Endodermal cell (in vitro differentiated cells): ENCODE measurements at regions not wholly inside any gene's neighbourhood (a gene's known extent, or its start where the extent isn't known, plus 50 kb on each side); places are given as distances from the start of the nearest gene placed in this dataset.

ENCODE experiments used
- DNase-seq: peaks from one replicate; pipeline ENCODE4 v3.0.0-alpha.2; 2017
- H3K27ac ChIP-seq: 2 replicates; pipeline ENCODE4 v1.5.1; 2013; ENCODE audit warnings: mild to moderate bottlenecking, low read depth, low read length, moderate library complexity
- H3K27me3 ChIP-seq: 2 replicates; pipeline ENCODE4 v1.6.1; 2013; ENCODE audit warnings: mild to moderate bottlenecking, low read length, moderate library complexity; ENCODE audit not compliant: insufficient read depth, control insufficient read depth, poor library complexity, severe bottlenecking
- H3K36me3 ChIP-seq: 2 replicates; pipeline ENCODE4 v1.7.0; 2013; ENCODE audit warnings: mild to moderate bottlenecking, low read length, moderate library complexity; ENCODE audit not compliant: control insufficient read depth, insufficient read depth
- H3K4me1 ChIP-seq: one replicate; pipeline ENCODE4 v1.7.0; 2013; ENCODE audit warnings: low read length; ENCODE audit not compliant: control insufficient read depth, insufficient read depth
- H3K4me3 ChIP-seq: 2 replicates; pipeline ENCODE4 v1.5.1; 2013; ENCODE audit warnings: mild to moderate bottlenecking, low read length, moderate library complexity
- H3K9ac ChIP-seq: 2 replicates; pipeline ENCODE4 v1.6.1; 2013; ENCODE audit warnings: mild to moderate bottlenecking, low read length, moderate library complexity; ENCODE audit not compliant: poor library complexity, severe bottlenecking; ENCODE audit errors: extremely low read depth
- H3K9me3 ChIP-seq: 2 replicates; pipeline ENCODE4 v1.6.1; 2013; ENCODE audit warnings: mild to moderate bottlenecking, low read length, moderate library complexity; ENCODE audit not compliant: control insufficient read depth
- H3K27ac Mint-ChIP-seq: 2 replicates; pipeline ENCODE4 v1.8.0; 2020; ENCODE audit warnings: mixed read lengths
- H3K27me3 Mint-ChIP-seq: 2 replicates; pipeline ENCODE4 v1.8.0; 2021; ENCODE audit warnings: mild to moderate bottlenecking, mixed read lengths; ENCODE audit not compliant: insufficient read depth
- H3K36me3 Mint-ChIP-seq: 2 replicates; pipeline ENCODE4 v1.8.0; 2020; ENCODE audit warnings: low read depth, mixed read lengths
- H3K4me1 Mint-ChIP-seq: 2 replicates; pipeline ENCODE4 v1.8.0; 2020; ENCODE audit warnings: mixed read lengths
- H3K4me3 Mint-ChIP-seq: 2 replicates; pipeline ENCODE4 v1.8.0; 2020; ENCODE audit warnings: mild to moderate bottlenecking, moderate library complexity, mixed read lengths
- H3K9me3 Mint-ChIP-seq: 2 replicates; pipeline ENCODE4 v1.8.0; 2020; ENCODE audit warnings: mild to moderate bottlenecking, mixed read lengths
- WGBS, 2 experiments: methylation state at CpG; one replicate each; pipeline versions ENCODE4 v1.1.5 to v1.1.7; 2013; ENCODE audit warnings: missing lambda C conversion rate in 2 of 2, mixed read lengths in 1 of 2; ENCODE audit not compliant: insufficient coverage in 1 of 2, insufficient read length in 1 of 2; 5-methylcytosine and 5-hydroxymethylcytosine counted together
- TF ChIP-seq, protein P1 (sequence below): fragments of 200-600 bp; sonication (generic); conservative IDR thresholded peaks from 2 replicates; pipeline ENCODE4 v1.5.0; 2021; ENCODE audit warnings: antibody characterized with exemption, mild to moderate bottlenecking

DNA sequence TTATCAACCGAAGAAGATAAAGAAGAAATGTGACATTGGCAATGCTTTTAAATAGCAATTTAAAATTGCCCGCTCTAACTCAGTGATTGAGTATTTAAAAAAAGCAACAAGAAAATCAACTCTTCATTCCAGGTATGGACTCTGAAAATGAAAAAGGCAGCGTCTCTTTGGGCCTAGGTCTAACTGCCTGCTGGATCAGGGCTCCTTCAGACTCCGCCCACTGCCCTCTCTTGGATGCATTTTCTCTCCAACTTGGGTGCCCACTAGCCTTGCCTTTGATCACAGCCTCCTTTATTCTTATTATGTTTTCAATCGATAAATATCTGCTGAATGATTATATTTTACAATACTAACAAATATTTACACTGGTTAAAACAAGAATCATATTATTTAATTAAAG, 268.9 kb downstream of the MRPL39 start:
- DNase-seq, result no peak
- Histone ChIP-seq H3K36me3 (no peaks in the 10 kb centered on the region), H3K9ac (no peak overlapping the region), H3K4me3 (no peak overlapping the region), H3K9me3 (no peaks in the 10 kb centered on the region), H3K4me1 (no peaks in the 10 kb centered on the region), H3K27me3 (peaks cover 44% of the 10 kb centered on the region), H3K27ac (no peak overlapping the region)
- TF ChIP-seq, protein P1, sequence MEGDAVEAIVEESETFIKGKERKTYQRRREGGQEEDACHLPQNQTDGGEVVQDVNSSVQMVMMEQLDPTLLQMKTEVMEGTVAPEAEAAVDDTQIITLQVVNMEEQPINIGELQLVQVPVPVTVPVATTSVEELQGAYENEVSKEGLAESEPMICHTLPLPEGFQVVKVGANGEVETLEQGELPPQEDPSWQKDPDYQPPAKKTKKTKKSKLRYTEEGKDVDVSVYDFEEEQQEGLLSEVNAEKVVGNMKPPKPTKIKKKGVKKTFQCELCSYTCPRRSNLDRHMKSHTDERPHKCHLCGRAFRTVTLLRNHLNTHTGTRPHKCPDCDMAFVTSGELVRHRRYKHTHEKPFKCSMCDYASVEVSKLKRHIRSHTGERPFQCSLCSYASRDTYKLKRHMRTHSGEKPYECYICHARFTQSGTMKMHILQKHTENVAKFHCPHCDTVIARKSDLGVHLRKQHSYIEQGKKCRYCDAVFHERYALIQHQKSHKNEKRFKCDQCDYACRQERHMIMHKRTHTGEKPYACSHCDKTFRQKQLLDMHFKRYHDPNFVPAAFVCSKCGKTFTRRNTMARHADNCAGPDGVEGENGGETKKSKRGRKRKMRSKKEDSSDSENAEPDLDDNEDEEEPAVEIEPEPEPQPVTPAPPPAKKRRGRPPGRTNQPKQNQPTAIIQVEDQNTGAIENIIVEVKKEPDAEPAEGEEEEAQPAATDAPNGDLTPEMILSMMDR, result no peak
- WGBS, 2 experiments, result 80 to 91% methylated on average over 3 to 4 of the region's 5 CpGs
- Mint-ChIP-seq H3K27ac (no peak overlapping the region), H3K36me3 (no peaks in the 10 kb centered on the region), H3K4me3 (no peak overlapping the region), H3K4me1 (peaks cover 9% of the 10 kb centered on the region), H3K27me3 (no peaks in the 10 kb centered on the region), H3K9me3 (no peaks in the 10 kb centered on the region)

DNA sequence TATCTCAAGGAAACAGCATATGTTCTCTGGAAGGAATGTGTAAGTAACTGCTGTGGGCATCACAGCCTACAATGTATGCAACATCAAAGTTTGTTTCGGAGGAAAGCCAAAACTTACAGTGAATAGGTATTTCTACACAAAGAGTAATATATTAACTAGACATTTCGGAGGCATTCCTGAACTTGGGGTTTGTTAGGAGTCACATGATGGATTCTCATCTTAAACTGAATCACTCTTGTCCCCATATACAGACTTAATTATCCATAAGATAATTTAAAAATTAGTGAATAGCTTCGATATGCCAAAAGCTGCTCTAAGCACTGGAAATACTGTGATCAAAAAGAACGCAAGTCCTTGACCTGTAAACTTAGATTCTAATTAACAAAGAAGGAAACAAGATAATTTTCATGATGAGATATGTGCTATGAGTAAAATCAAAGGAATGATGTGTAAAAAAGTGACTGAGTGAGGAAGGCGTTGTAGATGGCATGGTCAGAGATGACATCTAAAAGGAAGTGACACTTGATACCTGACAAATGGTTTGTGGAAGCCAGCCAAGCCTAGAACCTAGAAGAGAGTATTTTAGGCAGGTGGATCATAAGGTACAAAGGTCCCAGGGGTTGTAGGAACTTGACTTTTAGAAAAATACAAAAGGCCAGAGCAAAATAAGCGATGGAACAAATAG, 273.1 kb downstream of the MRPL39 start:
- DNase-seq, result no peak
- peaks cover 39% of the 10 kb centered on the region for H3K27me3 ChIP-seq
- Mint-ChIP-seq H3K27me3 (peaks cover 2% of the 10 kb centered on the region), H3K9me3 (no peaks in the 10 kb centered on the region), H3K4me1 (peaks cover 6% of the 10 kb centered on the region), H3K4me3 (no peak overlapping the region), H3K27ac (no peak overlapping the region), H3K36me3 (no peaks in the 10 kb centered on the region)
- H3K27ac ChIP-seq, result no peak overlapping the region
- no peaks in the 10 kb centered on the region for H3K4me1 ChIP-seq
- no peaks in the 10 kb centered on the region for H3K36me3 ChIP-seq
- H3K9ac ChIP-seq, result no peak overlapping the region
- WGBS, 2 experiments, result 93 to 95% methylated on average over 3 to 6 of the region's 6 CpGs
- no peaks in the 10 kb centered on the region for H3K9me3 ChIP-seq
- no peak overlapping the region for H3K4me3 ChIP-seq
- TF ChIP-seq, protein P1, result no peak

DNA sequence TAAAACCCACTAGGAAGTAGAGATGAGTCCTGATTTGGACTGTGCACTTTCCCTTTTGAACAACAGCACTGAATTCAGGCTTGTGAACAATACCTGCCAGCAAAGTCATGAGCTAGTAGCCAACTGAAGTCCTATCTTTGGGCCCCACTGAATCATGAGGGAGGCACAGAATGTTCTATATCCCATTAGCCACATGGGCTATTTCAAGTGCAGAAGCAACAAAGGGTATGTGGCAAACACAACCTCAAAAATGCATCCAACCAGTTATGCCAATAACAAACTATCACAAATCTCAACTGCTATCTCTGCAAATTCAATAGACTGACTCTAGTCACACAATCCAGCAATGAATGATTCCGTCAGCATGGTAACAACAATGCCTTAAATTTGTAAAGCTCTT, 276.0 kb downstream of the MRPL39 start:
- DNase-seq, result no peak
- peaks cover 2% of the 10 kb centered on the region for H3K27me3 Mint-ChIP-seq
- no peak overlapping the region for H3K4me3 Mint-ChIP-seq
- Histone ChIP-seq H3K36me3 (no peaks in the 10 kb centered on the region), H3K4me1 (peaks cover 3% of the 10 kb centered on the region), H3K9ac (no peak overlapping the region), H3K9me3 (no peaks in the 10 kb centered on the region), H3K27ac (no peak overlapping the region), H3K4me3 (no peak overlapping the region), H3K27me3 (peaks cover 28% of the 10 kb centered on the region)
- 88 to 91% methylated on average over 1 of the region's 1 CpG for WGBS, 2 experiments
- no peaks in the 10 kb centered on the region for H3K9me3 Mint-ChIP-seq
- H3K36me3 Mint-ChIP-seq, result no peaks in the 10 kb centered on the region
- TF ChIP-seq, protein P1, result no peak
- H3K4me1 Mint-ChIP-seq, result peaks cover 4% of the 10 kb centered on the region
- H3K27ac Mint-ChIP-seq, result no peak overlapping the region
